T-helper 2 cell (primary cell): ENCODE measurements at regions not wholly inside any gene's neighbourhood (a gene's known extent, or its start where the extent isn't known, plus 50 kb on each side); places are given as distances from the start of the nearest gene placed in this dataset.
"Not testable (repeated sequence)": the region's sequence is repeated elsewhere in the genome, so short reads cannot be mapped to it uniquely, and the experiment has no call there.

ENCODE experiments used
- DNase-seq, 5 experiments: peaks; one replicate each; pipeline versions ENCODE4 v3.0.0 to v3.0.0-alpha.2; 2012 to 2022

GRCh38 chr1:222028116-222028515 is 286.2 kb upstream of the DUSP10 start:
- no peak for DNase-seq

GRCh38 chr1:222026280-222026679 is 284.4 kb upstream of the DUSP10 start:
- DNase-seq: no peak

- DNase-seq: peak in 1 of 5 experiments; percentile 3
Measured at GRCh38 chr1:222023025-222023424, 281.1 kb upstream of the DUSP10 start.

- no peak for DNase-seq
Measured at GRCh38 chr1:222021129-222021528, 279.2 kb upstream of the DUSP10 start.

GRCh38 chr1:222020553-222020952 is 278.7 kb upstream of the DUSP10 start:
- DNase-seq: no peak

- no peak for DNase-seq
Measured at GRCh38 chr1:222019029-222019428, 277.1 kb upstream of the DUSP10 start.

- DNase-seq: no peak
Measured at GRCh38 chr1:222018041-222018440, 276.2 kb upstream of the DUSP10 start.

GRCh38 chr1:222015686-222016085 is 273.8 kb upstream of the DUSP10 start:
- DNase-seq: no peak

GRCh38 chr1:222014001-222014400 is 272.1 kb upstream of the DUSP10 start:
- no peak for DNase-seq

GRCh38 chr1:222012816-222013215 is 270.9 kb upstream of the DUSP10 start:
- no peak for DNase-seq

GRCh38 chr1:222010306-222010705 is 268.4 kb upstream of the DUSP10 start:
- DNase-seq: no peak

GRCh38 chr1:222009105-222009730 is 267.3 kb upstream of the DUSP10 start:
- peak in 1 of 5 experiments; percentile 53 for DNase-seq

GRCh38 chr1:222006715-222007114 is 264.8 kb upstream of the DUSP10 start:
- DNase-seq: no peak

- no peak for DNase-seq
Measured at GRCh38 chr1:222004784-222005183, 262.9 kb upstream of the DUSP10 start.

GRCh38 chr1:222004034-222004433 is 262.1 kb upstream of the DUSP10 start:
- no peak for DNase-seq

- no peak for DNase-seq
Measured at GRCh38 chr1:222002503-222002902, 260.6 kb upstream of the DUSP10 start.

GRCh38 chr1:222000131-222000530 is 258.2 kb upstream of the DUSP10 start:
- DNase-seq: no peak

- DNase-seq: no peak
Measured at GRCh38 chr1:221998781-221999180, 256.9 kb upstream of the DUSP10 start.

- no peak for DNase-seq
Measured at GRCh38 chr1:221998186-221998612, 256.3 kb upstream of the DUSP10 start.

GRCh38 chr1:221997012-221997411 is 255.1 kb upstream of the DUSP10 start:
- not testable (repeated sequence) for DNase-seq

GRCh38 chr1:221994939-221995338 is 253.1 kb upstream of the DUSP10 start:
- peak in 1 of 5 experiments; percentile 19 for DNase-seq

- peak in 1 of 5 experiments; percentile 53 for DNase-seq
Measured at GRCh38 chr1:221994274-221994698, 252.4 kb upstream of the DUSP10 start.

GRCh38 chr1:221993444-221993948 is 251.6 kb upstream of the DUSP10 start:
- DNase-seq: peak in 1 of 5 experiments; percentile 7

GRCh38 chr1:221992427-221992826 is 250.5 kb upstream of the DUSP10 start:
- peak in 1 of 5 experiments; percentile 41 for DNase-seq

GRCh38 chr1:221991221-221991620 is 249.3 kb upstream of the DUSP10 start:
- DNase-seq: no peak
